ENCODE measurements at regions not wholly inside any gene's neighbourhood (a gene's known extent, or its start where the extent isn't known, plus 50 kb on each side); places are given as distances from the start of the nearest gene placed in this dataset.
"Not testable (repeated sequence)": the region's sequence is repeated elsewhere in the genome, so short reads cannot be mapped to it uniquely, and the experiment has no call there.

GRCh38 chr17:13140750-13141149 lies 122.9 kb upstream of the ELAC2 start:
- DNase-seq (ENCODE audit: low spot score) = no peak

DNA sequence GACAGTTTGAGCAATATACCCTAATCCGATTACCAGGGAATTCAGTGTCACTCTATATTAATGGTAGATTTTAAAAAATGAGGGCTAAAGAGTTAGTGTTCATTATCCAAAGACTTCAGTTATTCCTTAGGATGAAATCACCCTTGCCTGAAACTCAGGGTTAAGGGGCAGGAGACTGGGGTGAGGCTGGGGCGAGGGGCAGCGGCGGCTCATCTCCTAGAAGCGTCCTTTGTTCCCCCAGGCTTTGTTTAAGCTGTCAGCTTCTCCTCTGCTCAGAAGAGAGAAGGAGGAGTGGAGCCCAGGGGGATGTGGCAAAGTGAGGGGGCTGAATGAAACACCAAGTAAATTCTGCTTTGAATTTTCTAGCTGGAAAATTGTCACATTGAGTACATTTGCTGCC lies 117.7 kb upstream of the ELAC2 start:
- no peak for DNase-seq (ENCODE audit: low spot score)

DNA sequence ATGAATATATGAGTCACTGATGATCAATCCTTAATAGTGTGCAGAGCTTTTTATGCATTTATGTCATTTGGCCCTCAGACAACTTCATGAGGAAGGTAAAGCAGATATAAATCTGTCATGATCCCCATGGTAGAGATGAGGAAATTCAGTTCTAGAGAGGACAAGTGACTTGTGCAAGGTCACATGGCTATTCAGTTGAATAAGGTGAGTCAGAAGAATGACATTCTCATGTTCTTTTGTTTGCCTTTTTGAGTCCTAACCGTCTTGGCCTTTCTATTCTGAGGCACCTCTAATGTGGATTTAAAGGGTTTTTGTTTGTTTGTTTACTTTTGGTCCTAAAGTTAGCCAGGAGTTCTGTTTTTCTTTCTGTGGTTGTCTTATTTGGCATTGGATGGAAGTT lies 116.2 kb upstream of the ELAC2 start:
- no peak for DNase-seq (ENCODE audit: low spot score)

GRCh38 chr17:13131225-13131624 lies 113.4 kb upstream of the ELAC2 start:
- DNase-seq (ENCODE audit: low spot score) = no peak

DNA sequence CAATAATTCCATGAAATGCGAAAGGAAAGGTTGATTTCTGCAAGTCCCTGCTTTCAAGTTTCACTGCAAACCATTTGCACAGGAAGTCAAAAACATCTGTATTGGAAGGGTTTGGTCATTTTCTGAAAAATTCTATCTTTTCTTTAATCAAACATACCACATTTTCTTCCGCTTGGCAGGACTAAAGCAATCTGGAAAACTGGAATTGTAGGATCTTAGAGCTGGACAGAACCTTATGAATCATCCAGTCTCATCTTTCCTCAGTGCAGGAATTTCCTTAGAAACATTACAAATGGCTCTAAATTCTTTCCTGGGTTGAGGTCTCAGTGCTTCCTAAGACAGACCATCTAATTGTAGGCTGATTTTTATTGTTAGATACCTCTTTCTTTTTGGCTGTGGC lies 111.5 kb upstream of the ELAC2 start:
- no peak for DNase-seq (ENCODE audit: low spot score)

GRCh38 chr17:13128676-13129075 lies 110.8 kb upstream of the ELAC2 start:
- no peak for DNase-seq (ENCODE audit: low spot score)

DNA sequence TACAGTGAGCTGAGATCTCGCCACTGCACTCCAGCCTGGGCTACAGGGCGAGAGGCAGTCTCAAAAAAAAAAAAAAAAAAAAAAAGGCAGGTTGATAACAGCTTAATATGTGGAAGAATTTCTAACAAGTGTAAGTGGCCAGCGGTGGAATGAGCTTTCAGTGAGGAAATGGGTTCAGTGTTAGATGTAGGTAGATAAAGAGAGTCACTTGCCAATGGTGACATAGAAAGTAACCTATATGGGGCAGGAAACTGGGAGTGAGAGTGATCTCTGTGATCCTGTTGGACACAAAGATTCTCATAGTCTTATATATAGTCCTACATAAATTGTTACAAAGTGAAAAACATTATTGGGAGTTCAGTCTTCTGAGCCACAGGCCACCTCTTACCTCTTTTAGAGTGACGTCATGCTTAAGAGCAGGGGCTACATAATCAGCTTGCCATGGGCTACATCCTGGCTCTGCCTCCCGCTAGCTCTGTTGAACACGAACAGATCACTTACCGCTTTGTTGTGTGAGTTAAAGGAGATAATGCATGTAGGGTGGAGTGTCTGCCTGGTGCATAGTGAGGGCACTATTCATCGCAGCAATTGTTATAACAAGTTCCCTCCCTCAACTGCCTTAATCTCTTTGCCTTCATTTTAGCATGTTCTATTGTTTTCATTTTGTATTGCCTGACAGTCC lies 110.2 kb upstream of the ELAC2 start:
- DNase-seq (ENCODE audit: low spot score) = no peak

- no peak for DNase-seq (ENCODE audit: low spot score)
These were observed 103.0 kb upstream of the ELAC2 start for GRCh38 chr17:13120864-13121263.

DNA sequence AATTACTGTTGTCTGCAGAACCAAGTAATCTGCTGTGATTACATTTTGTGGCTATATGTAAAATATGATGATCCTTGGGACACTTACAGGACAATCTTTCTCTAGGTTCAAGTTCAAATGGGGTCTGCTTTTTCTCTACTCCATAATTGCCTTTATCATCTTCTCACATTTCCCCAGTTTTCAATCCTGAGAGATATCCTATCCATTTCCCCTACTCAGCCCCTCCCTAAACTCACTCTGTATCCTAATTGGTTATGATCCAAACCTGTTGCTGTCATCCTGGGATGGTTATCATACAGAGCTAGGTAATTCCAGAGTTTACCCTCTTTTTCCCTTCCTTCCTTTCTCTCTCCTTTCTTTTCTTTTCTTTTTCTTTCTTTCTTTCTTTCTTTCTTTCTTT lies 100.5 kb upstream of the ELAC2 start:
- DNase-seq (ENCODE audit: low spot score) = no peak

DNA sequence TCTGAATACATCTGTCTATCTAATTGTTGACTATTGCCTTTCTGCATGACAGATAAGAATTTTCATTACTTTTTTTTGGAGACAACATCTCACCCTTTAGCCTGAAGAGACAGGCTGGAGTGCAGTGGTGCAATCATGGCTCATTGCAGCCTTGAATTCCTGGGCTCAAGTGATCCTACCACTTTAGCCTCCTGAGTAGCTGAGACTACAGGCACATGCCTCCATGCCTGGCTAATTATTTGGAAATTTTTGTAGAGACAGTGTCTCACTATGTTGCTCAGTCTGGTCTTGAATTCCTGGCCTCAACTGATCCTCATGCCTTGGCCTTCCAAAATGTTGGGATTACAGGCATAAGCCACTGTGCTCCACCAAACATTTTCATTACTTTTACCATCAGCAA lies 99.8 kb upstream of the ELAC2 start:
- no peak for DNase-seq (ENCODE audit: low spot score)

GRCh38 chr17:13114601-13115031 lies 96.8 kb upstream of the ELAC2 start:
- DNase-seq (ENCODE audit: low spot score) = peak; percentile 90

- no peak for DNase-seq (ENCODE audit: low spot score)
These were observed 96.1 kb upstream of the ELAC2 start for GRCh38 chr17:13113821-13114525.

- no peak for DNase-seq (ENCODE audit: low spot score)
These were observed 89.9 kb upstream of the ELAC2 start for GRCh38 chr17:13107676-13108235.

GRCh38 chr17:13106171-13106570 lies 88.3 kb upstream of the ELAC2 start:
- no peak for DNase-seq (ENCODE audit: low spot score)

GRCh38 chr17:13104576-13104975 lies 86.7 kb upstream of the ELAC2 start:
- DNase-seq (ENCODE audit: low spot score) = no peak

DNA sequence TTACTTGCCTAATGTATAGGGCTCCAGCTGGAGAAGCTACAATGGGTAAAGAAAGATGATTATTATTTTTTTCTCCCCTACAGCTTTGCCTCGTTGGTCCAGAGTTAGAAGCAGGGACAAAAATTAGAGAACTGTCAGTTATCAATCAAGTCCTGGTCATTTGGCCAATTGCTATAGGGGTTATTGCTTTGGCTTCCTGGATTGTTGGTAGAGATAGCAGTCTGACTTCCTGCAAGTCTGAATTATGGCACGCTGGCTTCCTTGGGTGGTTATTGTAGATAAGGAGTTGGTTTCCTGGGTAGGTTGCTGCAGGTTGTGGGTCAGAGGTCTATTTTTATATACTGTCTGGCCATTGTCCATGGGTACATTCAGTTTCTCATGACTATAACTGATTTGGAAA lies 84.7 kb upstream of the ELAC2 start:
- DNase-seq (ENCODE audit: low spot score) = no peak

- DNase-seq (ENCODE audit: low spot score) = no peak
These were observed 82.1 kb upstream of the ELAC2 start for GRCh38 chr17:13099926-13100325.

DNA sequence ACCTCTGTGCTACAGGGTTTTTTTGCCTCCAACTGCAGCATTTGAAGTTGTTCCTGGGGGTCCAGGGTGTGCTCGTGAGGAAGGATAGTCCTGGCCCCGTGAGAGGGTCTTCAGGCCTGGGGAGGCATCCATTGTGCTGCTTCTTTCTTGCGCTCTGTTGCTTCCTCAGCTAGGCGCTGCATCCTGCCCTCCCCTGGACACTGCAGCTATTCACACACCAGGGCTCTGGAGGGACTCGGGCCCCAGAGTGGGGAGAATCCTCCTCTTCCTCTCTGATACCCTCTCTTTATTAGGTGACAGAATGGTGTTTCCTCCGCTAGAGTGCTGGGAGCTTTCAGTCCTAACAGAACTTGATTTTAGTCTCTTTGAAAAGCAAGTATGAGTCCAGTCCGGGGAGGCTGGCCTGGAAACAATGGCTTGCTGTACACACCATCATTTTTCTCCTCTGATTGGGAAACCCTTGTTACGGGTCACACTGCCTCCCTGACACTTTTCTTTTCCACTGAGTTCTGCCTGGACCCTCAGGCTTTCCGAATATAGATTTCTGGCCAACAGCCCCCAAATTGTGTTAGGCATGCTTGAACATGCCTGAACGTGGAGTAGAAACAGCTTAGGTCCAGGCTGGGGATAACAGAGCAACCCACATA lies 81.4 kb upstream of the ELAC2 start:
- DNase-seq (ENCODE audit: low spot score) = no peak

GRCh38 chr17:13096291-13096690 lies 78.5 kb upstream of the ELAC2 start:
- no peak for DNase-seq (ENCODE audit: low spot score)

DNA sequence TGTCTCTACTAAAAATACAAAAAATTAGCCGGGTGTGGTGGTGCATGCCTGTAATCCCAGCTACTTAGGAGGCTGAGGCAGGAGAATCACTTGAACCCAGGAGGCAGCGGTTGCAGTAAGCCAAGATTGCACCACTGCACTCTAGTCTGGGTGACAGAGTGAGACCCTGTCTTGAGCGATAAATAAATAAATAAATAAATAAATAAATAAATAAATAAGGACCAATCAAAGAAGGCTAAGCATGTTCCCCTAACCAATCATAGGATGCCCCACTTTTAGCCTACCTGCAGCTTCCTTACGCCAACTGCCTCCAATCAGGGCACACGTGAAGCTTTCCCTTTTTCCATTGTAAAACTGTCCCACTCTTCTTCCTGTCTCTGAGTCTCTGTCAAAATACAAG lies 74.2 kb upstream of the ELAC2 start:
- not testable (repeated sequence) for DNase-seq (ENCODE audit: low spot score)

- DNase-seq (ENCODE audit: low spot score) = no peak
These were observed 70.8 kb upstream of the ELAC2 start for GRCh38 chr17:13088666-13089065.

GRCh38 chr17:13087802-13088201 lies 70.0 kb upstream of the ELAC2 start:
- DNase-seq (ENCODE audit: low spot score) = no peak

GRCh38 chr17:13086142-13086769 lies 68.4 kb upstream of the ELAC2 start:
- peak; percentile 83 for DNase-seq (ENCODE audit: low spot score)
